Fibroblast of pulmonary artery (primary cell): ENCODE measurements at regions not wholly inside any gene's neighbourhood (a gene's known extent, or its start where the extent isn't known, plus 50 kb on each side); places are given as distances from the start of the nearest gene placed in this dataset.
"Not testable (repeated sequence)": the region's sequence is repeated elsewhere in the genome, so short reads cannot be mapped to it uniquely, and the experiment has no call there.

Experiments used
- DNase-seq: peaks from one replicate; pipeline ENCODE4 v3.0.0-alpha.2; 2010; ENCODE audit warnings: low read depth
- H3K4me3 ChIP-seq: replicated peaks from 2 replicates; pipeline ENCODE4 v1.5.1; 2011; ENCODE audit warnings: low read depth, mild to moderate bottlenecking, control low read depth, low read length, moderate library complexity
- CTCF ChIP-seq: IDR thresholded peaks from 2 replicates; pipeline ENCODE4 v1.5.1; 2011; ENCODE audit warnings: mild to moderate bottlenecking, control low read depth, low read length, inconsistent platforms; ENCODE audit errors: missing control alignments

- no peak for DNase-seq
- TF ChIP-seq CTCF, result no peak
- no peak overlapping the region for H3K4me3 ChIP-seq
Observed at GRCh38 chr2:103179798-103180197, 418.0 kb downstream of the TMEM182 start.

- H3K4me3 ChIP-seq, result no peak overlapping the region
- DNase-seq, result no peak
- peak; percentile 1 for TF ChIP-seq CTCF
Observed at GRCh38 chr2:103183061-103183460, 421.2 kb downstream of the TMEM182 start.

GRCh38 chr2:103196802-103197201 is 435.0 kb downstream of the TMEM182 start:
- DNase-seq, result no peak
- H3K4me3 ChIP-seq, result no peak overlapping the region
- no peak for TF ChIP-seq CTCF

GRCh38 chr2:103200774-103201173 is 438.9 kb downstream of the TMEM182 start:
- H3K4me3 ChIP-seq, DNase-seq: not testable (repeated sequence)

- DNase-seq, result no peak
- TF ChIP-seq CTCF, result no peak
- H3K4me3 ChIP-seq, result no peak overlapping the region
Observed at GRCh38 chr2:103208916-103209315, 447.1 kb downstream of the TMEM182 start.

- no peak for TF ChIP-seq CTCF
- DNase-seq, result no peak
- no peak overlapping the region for H3K4me3 ChIP-seq
Observed at GRCh38 chr2:103213028-103213542, 451.3 kb downstream of the TMEM182 start.

GRCh38 chr2:103218516-103218915 is 456.7 kb downstream of the TMEM182 start:
- no peak overlapping the region for H3K4me3 ChIP-seq
- TF ChIP-seq CTCF, result no peak
- DNase-seq, result no peak

GRCh38 chr2:103219398-103219797 is 457.6 kb downstream of the TMEM182 start:
- H3K4me3 ChIP-seq, result no peak overlapping the region
- TF ChIP-seq CTCF, result no peak
- DNase-seq, result no peak
